ENCODE measurements at regions not wholly inside any gene's neighbourhood (a gene's known extent, or its start where the extent isn't known, plus 50 kb on each side); places are given as distances from the start of the nearest gene placed in this dataset.

DNA sequence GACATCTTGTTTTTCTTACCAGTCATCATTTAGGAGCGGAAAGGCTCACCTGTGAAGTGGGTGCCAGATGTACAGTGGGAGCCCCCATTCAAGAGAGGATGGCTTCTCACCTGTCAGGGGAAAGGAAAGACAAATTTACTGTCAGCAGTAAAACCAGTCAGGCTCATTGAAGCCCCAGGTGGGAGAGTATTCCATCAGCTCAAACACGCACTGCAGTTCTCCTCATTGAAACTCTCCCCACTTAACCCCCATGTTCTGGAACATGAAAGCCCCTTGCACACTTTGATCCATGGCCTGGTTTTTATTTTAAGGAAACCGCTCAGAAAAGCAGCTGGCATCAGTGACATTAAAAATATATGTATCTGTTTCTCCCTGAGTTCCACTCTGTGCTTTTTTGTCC, 401.1 kb upstream of the ZNF507 start:
- Histone ChIP-seq H3K27me3 (ENCODE audit: control insufficient read depth, extremely low read depth, insufficient read depth, low read length) (no peaks in the 10 kb centered on the region), H3K4me1 (ENCODE audit: control insufficient read depth, extremely low read depth, insufficient read depth, low read length) (no peaks in the 10 kb centered on the region), H3K9ac (ENCODE audit: control insufficient read depth, extremely low read depth, insufficient read depth, low read length) (no peak overlapping the region), H3K9me1 (ENCODE audit: control insufficient read depth, extremely low read depth, insufficient read depth, low read length) (no peaks in the 10 kb centered on the region), H3K4me3 (ENCODE audit: control insufficient read depth in 2 of 3, extremely low read depth in 1 of 3, insufficient read depth in 2 of 3, low read depth in 1 of 3, low read length in 3 of 3) (no peak overlapping the region), H3K36me3 (ENCODE audit: control insufficient read depth in 2 of 2, extremely low read depth in 1 of 2, insufficient read depth in 2 of 2, low read length in 2 of 2) (no peaks in the 10 kb centered on the region), H3K4me2 (ENCODE audit: control insufficient read depth, extremely low read depth, insufficient read depth, low read depth, low read length) (no peak overlapping the region), H4K20me1 (ENCODE audit: control insufficient read depth, extremely low read depth, insufficient read depth, low read length) (no peaks in the 10 kb centered on the region), H3K9me3 (ENCODE audit: control insufficient read depth, low read depth, low read length) (peaks cover 2% of the 10 kb centered on the region), H3K79me2 (ENCODE audit: control insufficient read depth, insufficient read depth, low read length) (no peaks in the 10 kb centered on the region), H3K27ac (ENCODE audit: control insufficient read depth, insufficient read depth, low read length) (no peak overlapping the region), H2AFZ (ENCODE audit: control insufficient read depth, low read length) (no peak overlapping the region)
- TF ChIP-seq EZH2 (IDR thresholded peaks at IDR 0.05; ENCODE audit: low read length): no peak
- TF ChIP-seq, protein P1, sequence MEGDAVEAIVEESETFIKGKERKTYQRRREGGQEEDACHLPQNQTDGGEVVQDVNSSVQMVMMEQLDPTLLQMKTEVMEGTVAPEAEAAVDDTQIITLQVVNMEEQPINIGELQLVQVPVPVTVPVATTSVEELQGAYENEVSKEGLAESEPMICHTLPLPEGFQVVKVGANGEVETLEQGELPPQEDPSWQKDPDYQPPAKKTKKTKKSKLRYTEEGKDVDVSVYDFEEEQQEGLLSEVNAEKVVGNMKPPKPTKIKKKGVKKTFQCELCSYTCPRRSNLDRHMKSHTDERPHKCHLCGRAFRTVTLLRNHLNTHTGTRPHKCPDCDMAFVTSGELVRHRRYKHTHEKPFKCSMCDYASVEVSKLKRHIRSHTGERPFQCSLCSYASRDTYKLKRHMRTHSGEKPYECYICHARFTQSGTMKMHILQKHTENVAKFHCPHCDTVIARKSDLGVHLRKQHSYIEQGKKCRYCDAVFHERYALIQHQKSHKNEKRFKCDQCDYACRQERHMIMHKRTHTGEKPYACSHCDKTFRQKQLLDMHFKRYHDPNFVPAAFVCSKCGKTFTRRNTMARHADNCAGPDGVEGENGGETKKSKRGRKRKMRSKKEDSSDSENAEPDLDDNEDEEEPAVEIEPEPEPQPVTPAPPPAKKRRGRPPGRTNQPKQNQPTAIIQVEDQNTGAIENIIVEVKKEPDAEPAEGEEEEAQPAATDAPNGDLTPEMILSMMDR (optimal IDR thresholded peaks at IDR 0.05 in 1 of 3, IDR thresholded peaks at IDR 0.05 in 1 of 3, conservative IDR thresholded peaks at IDR 0.05 in 1 of 3; ENCODE audit: extremely low read depth in 1 of 3, insufficient read depth in 2 of 3, low read length in 3 of 3): no peak
- no peak for FAIRE-seq
- no peak for DNase-seq (ENCODE audit: low read depth, low spot score)
- dilution Hi-C loops (cut with MboI; ENCODE audit: extremely low pct_ligation_motif_present, low sequenced_read_pairs): no loop called here

DNA sequence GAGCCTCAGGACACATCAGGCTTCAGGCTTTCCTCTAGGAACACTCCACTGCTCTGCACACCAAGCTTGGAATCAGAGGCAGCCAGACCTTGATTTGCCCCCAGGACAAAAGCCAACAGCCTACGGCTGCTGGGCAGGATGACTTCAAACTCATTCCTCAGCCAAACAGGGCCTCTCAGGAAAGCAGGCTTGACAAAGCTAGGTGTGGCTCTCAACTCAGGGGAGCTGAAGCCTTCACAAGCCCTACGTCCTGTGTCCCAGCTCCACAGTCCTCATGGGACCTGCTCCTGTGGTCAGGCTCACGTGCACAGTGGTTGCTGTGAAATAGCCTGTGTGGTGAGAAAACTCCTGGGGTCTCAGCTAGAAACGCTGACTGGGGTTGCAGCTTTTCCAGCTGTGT, 398.9 kb upstream of the ZNF507 start:
- Histone ChIP-seq H3K9me1 (ENCODE audit: control insufficient read depth, extremely low read depth, insufficient read depth, low read length) (no peaks in the 10 kb centered on the region), H3K79me2 (ENCODE audit: control insufficient read depth, insufficient read depth, low read length) (no peaks in the 10 kb centered on the region), H2AFZ (ENCODE audit: control insufficient read depth, low read length) (no peak overlapping the region), H3K4me1 (ENCODE audit: control insufficient read depth, extremely low read depth, insufficient read depth, low read length) (no peaks in the 10 kb centered on the region), H3K9ac (ENCODE audit: control insufficient read depth, extremely low read depth, insufficient read depth, low read length) (no peak overlapping the region), H3K36me3 (ENCODE audit: control insufficient read depth in 2 of 2, extremely low read depth in 1 of 2, insufficient read depth in 2 of 2, low read length in 2 of 2) (no peaks in the 10 kb centered on the region), H3K4me2 (ENCODE audit: control insufficient read depth, extremely low read depth, insufficient read depth, low read depth, low read length) (no peak overlapping the region), H3K27me3 (ENCODE audit: control insufficient read depth, extremely low read depth, insufficient read depth, low read length) (no peaks in the 10 kb centered on the region), H4K20me1 (ENCODE audit: control insufficient read depth, extremely low read depth, insufficient read depth, low read length) (no peaks in the 10 kb centered on the region), H3K9me3 (ENCODE audit: control insufficient read depth, low read depth, low read length) (peaks cover 2% of the 10 kb centered on the region), H3K27ac (ENCODE audit: control insufficient read depth, insufficient read depth, low read length) (no peak overlapping the region), H3K4me3 (ENCODE audit: control insufficient read depth in 2 of 3, extremely low read depth in 1 of 3, insufficient read depth in 2 of 3, low read depth in 1 of 3, low read length in 3 of 3) (no peak overlapping the region)
- dilution Hi-C loops (cut with MboI; ENCODE audit: extremely low pct_ligation_motif_present, low sequenced_read_pairs): no loop called here
- no peak for DNase-seq (ENCODE audit: low read depth, low spot score)
- FAIRE-seq: no peak
- TF ChIP-seq EZH2 (IDR thresholded peaks at IDR 0.05; ENCODE audit: low read length): no peak
- TF ChIP-seq, protein P1 (optimal IDR thresholded peaks at IDR 0.05 in 1 of 3, IDR thresholded peaks at IDR 0.05 in 1 of 3, conservative IDR thresholded peaks at IDR 0.05 in 1 of 3; ENCODE audit: extremely low read depth in 1 of 3, insufficient read depth in 2 of 3, low read length in 3 of 3): no peak

All from keratinocyte (primary cell).